ENCODE measurements at regions not wholly inside any gene's neighbourhood (a gene's known extent, or its start where the extent isn't known, plus 50 kb on each side); places are given as distances from the start of the nearest gene placed in this dataset.

- DNase-seq (ENCODE audit: extremely low read depth, low read depth) = no peak
These were observed 396.5 kb downstream of the SMOC2 start for GRCh38 chr6:168837254-168838036.

DNA sequence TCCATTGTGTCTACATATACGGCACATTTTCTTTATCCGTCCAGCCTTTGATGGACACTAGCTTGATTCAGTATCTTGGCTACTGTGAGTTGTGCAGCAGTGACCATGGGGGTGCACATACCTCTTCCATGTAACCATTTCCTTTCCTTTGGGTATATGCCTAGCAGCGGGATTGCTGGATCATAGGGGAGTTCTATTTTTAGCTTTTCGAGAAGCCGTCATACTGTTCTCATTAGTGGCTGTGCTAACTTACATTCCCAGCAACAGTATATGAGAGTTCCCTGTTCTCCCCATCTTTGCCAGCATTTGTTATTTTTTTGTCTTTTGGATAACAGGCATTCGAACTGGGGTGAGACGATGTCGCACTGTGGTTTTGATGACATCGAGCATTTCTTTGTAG is 395.0 kb downstream of the SMOC2 start:
- no peak for DNase-seq (ENCODE audit: extremely low read depth, low read depth)

DNA sequence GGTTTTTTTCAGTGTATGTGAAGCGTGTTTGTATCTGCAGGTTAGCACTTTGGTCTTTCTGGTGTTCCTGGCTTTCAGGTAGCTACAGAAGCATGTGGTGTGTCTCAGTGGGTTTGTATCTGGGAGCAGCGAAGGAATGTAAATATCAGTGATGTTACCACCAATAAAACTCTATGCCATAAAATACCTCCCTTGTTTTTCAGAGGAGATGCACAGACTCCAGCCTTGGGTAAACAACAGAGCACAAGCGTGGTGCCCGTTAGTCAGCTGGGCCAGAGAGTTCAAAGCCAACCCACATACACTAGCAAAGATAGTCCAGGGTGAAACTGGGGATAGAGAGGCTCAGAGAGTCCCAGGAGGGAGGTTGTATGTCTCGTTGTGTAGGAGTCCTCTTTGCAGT is 393.8 kb downstream of the SMOC2 start:
- DNase-seq (ENCODE audit: extremely low read depth, low read depth) = no peak

DNA sequence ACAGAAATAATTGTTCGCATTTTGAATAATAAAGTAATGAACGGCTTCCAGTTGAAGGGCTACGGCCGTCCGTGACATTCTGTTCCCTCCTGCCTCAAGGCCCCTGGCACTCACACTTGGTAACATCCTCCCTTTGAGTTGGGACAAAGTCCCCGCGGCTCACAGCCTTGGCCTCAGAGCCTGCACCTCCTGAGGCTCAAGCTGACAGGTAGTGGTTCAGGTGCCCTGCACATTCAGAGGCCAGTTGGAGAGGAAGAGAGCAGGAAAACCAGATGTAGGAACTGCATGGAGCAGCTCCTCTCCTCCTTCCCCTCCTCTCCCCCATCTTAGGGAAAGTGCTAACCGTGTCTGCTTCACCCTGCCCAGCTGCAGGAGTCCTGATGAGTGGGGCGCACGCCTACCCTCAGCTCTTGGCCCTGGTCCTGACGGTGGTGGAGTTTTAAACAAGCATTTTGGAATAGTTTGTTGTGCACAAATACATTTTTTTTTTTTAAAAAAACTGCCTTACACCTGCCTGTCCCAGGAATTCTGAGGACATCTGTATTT is 393.1 kb downstream of the SMOC2 start:
- no peak for DNase-seq (ENCODE audit: extremely low read depth, low read depth)

GRCh38 chr6:168828800-168829199 is 387.8 kb downstream of the SMOC2 start:
- no peak for DNase-seq (ENCODE audit: extremely low read depth, low read depth)

GRCh38 chr6:168828035-168828434 is 387.1 kb downstream of the SMOC2 start:
- DNase-seq (ENCODE audit: extremely low read depth, low read depth) = no peak

DNA sequence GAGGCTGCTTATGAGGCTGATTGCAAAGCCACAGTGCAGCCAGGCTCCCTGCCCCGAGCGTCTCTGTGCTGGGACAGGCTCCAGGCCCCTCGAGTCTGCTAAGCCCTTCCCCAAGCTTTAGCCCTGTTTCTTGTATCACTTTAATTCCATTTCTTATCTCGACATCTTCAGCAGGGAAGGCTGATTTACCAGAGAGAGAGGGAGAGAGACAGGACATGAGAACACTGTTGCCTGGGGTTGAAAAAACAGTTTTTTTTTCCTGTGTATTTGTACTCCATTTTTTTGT is 386.5 kb downstream of the SMOC2 start:
- DNase-seq (ENCODE audit: extremely low read depth, low read depth) = no peak

GRCh38 chr6:168826726-168827585 is 386.0 kb downstream of the SMOC2 start:
- DNase-seq (ENCODE audit: extremely low read depth, low read depth) = no peak

GRCh38 chr6:168826078-168826390 is 385.1 kb downstream of the SMOC2 start:
- no peak for DNase-seq (ENCODE audit: extremely low read depth, low read depth)

DNA sequence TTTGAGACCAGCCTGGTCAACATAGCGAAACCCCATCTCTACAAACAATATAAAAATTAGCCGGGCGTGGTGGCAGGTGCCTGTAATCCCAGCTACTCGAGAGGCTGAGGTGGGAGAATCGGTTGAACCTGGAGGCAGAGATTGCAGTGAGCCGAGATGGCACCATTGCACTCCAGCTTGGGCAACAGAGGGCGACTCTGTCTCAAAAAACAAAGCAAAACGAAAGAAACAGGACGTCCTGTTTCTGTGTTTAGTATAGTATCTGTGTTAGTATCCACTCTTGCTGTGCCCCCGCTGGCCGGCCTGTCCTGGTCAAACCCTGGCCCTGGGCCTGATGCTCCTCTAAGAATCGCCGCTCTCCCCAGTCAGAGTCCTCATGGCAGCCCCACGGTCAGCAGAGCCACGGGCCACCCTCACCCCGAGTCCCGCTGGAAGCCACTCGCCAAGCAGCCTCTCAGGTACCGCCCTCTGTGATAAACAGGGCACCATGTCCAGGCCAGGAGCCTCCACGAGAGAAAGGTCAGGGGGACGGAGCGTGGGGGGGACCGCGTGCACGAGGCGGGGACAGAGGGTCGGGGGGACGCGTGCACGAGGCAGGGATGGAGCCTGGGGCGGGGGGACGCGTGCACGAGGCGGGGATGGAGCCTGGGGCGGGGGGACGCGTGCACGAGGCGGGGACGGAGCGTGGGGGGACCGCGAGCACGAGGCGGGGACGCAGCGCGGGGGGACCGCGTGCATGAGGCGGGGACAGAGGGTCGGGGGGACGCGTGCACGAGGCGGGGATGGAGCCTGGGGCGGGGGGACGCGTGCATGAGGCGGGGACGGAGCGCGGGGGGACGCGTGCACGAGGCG is 384.5 kb downstream of the SMOC2 start:
- no peak for DNase-seq (ENCODE audit: extremely low read depth, low read depth)

GRCh38 chr6:168823397-168824212 is 382.6 kb downstream of the SMOC2 start:
- no peak for DNase-seq (ENCODE audit: extremely low read depth, low read depth)

- DNase-seq (ENCODE audit: extremely low read depth, low read depth) = no peak
These were observed 381.4 kb downstream of the SMOC2 start for GRCh38 chr6:168822376-168822775.

- DNase-seq (ENCODE audit: extremely low read depth, low read depth) = no peak
These were observed 378.6 kb downstream of the SMOC2 start for GRCh38 chr6:168819546-168819945.

- DNase-seq (ENCODE audit: extremely low read depth, low read depth) = no peak
These were observed 376.7 kb downstream of the SMOC2 start for GRCh38 chr6:168817558-168818159.

- no peak for DNase-seq (ENCODE audit: extremely low read depth, low read depth)
These were observed 374.2 kb downstream of the SMOC2 start for GRCh38 chr6:168815229-168815628.

GRCh38 chr6:168808232-168808631 is 367.2 kb downstream of the SMOC2 start:
- DNase-seq (ENCODE audit: extremely low read depth, low read depth) = no peak

GRCh38 chr6:168804331-168804730 is 363.3 kb downstream of the SMOC2 start:
- no peak for DNase-seq (ENCODE audit: extremely low read depth, low read depth)

GRCh38 chr6:168803874-168804273 is 362.9 kb downstream of the SMOC2 start:
- DNase-seq (ENCODE audit: extremely low read depth, low read depth) = no peak

DNA sequence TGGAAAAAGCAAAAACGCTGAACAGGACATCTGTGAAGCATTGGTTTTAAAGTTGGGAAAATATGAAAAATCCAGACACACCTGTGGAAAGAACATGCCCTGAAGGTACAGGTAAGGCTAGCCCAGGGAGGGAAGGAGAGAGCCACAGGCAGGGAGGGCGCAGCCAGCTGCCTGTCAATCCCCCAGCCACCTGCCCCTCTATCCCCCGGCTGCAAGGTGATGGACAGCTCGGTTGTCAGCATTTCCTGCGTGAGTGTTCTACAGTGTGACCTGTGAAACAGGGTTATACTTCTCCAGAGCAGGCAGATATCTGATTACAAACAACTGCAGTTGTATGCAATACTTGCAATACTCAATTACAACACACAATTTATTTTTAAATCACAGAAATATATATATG is 358.1 kb downstream of the SMOC2 start:
- DNase-seq (ENCODE audit: extremely low read depth, low read depth) = no peak

GRCh38 chr6:168796106-168796505 is 355.1 kb downstream of the SMOC2 start:
- DNase-seq (ENCODE audit: extremely low read depth, low read depth) = no peak

Measured in NCI-H460 (cell line).